Activated B cell treated with CpG ODN at 0.5 μM for 24 hours (primary cell): ENCODE measurements at regions not wholly inside any gene's neighbourhood (a gene's known extent, or its start where the extent isn't known, plus 50 kb on each side); places are given as distances from the start of the nearest gene placed in this dataset.

Experiments used
- ATAC-seq: fragments of 200-7000 bp; cut with Tn5 transposase; one replicate; pipeline ENCODE4 v1.10.0; 2021; ENCODE audit warnings: low read depth, mild to moderate bottlenecking, moderate library complexity
- CTCF ChIA-PET: fragments of 350-600 bp; sonication (Branson Sonifier 250); formaldehyde crosslinking; loops from one replicate; lab custom pipeline; 2021; ENCODE audit warnings: antibody characterized with exemption; lab: Charles Lee
- POLR2A ChIA-PET: fragments of 350-600 bp; sonication (Branson Sonifier 250); formaldehyde crosslinking; loops from one replicate; lab custom pipeline; 2021; ENCODE audit warnings: antibody characterized with exemption; lab: Charles Lee
- DNase-seq: peaks from one replicate; pipeline ENCODE4 v3.0.0; 2022
- H3K27ac Mint-ChIP-seq: one replicate; pipeline ENCODE4 v1.8.0; 2020; ENCODE audit warnings: mixed read lengths
- H3K27me3 Mint-ChIP-seq: one replicate; pipeline ENCODE4 v1.8.0; 2021; ENCODE audit warnings: mixed read lengths
- H3K36me3 Mint-ChIP-seq: one replicate; pipeline ENCODE4 v1.8.0; 2021; ENCODE audit warnings: low read depth, mixed read lengths
- H3K4me1 Mint-ChIP-seq: one replicate; pipeline ENCODE4 v1.8.0; 2021; ENCODE audit warnings: mixed read lengths
- H3K4me3 Mint-ChIP-seq: one replicate; pipeline ENCODE4 v1.8.0; 2020; ENCODE audit warnings: mild to moderate bottlenecking, mixed read lengths
- H3K9me3 Mint-ChIP-seq: one replicate; pipeline ENCODE4 v1.8.0; 2020; ENCODE audit warnings: mixed read lengths
- intact Hi-C: fragments of 100-400 bp; cut with micrococcal nuclease; formaldehyde crosslinking; loops from one replicate; pipeline ENCODE4 v1.15.1; 2024
- TF ChIP-seq, protein P1 (sequence below): fragments of 200-600 bp; IDR thresholded peaks from one replicate; pipeline ENCODE4 v1.8.0; 2022; ENCODE audit warnings: antibody characterized with exemption, mild to moderate bottlenecking

DNA sequence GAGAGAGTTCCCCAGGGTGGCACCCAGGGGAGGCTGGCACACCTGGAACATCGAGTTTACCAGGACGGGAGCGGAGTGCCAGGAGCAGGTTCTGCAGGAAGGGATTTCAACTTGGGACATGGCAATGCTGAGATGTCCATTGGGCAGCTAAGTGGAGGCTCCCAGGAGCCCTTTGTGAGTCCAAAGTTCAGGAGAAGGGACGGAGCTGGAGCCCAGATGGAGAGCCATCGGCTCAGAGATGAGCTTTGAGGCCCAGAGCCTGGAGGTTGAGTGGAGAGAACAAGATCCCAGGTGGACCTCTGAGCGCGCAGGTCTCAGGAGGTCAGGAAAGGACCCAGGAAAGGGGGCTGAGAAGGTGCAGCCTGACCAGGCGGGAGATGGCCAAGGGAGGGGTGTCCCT is 67.5 kb upstream of the AFDN start:
- intact Hi-C loops: no loop called here
- POLR2A ChIA-PET: no interaction called here
- ATAC-seq: no peak

DNA sequence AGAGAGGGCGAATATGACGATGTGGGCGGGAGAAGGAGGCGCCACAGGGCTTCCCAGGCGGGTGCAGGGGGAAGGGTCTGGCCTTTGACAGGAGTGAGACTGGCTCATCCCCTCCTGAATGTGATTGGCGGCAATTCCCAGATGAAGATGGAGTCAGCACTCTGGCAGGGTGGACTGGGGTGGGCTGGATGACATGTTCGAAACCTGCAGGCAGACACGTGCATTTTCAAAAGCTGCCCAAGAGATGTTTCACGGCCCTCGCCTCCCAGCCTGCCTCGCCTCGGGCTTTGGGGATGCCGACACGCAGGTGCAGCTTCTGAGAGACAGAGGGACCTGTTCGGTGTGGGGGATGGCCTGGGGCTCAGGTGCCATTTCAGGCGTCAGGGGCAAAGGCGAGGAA is 66.8 kb upstream of the AFDN start:
- Mint-ChIP-seq H3K27ac (no peak overlapping the region), H3K27me3 (peaks cover 1% of the 10 kb centered on the region)
- intact Hi-C loops: no loop called here

More for the DNA sequence above, 67.5 kb upstream of the AFDN start:
- TF ChIP-seq, protein P1, sequence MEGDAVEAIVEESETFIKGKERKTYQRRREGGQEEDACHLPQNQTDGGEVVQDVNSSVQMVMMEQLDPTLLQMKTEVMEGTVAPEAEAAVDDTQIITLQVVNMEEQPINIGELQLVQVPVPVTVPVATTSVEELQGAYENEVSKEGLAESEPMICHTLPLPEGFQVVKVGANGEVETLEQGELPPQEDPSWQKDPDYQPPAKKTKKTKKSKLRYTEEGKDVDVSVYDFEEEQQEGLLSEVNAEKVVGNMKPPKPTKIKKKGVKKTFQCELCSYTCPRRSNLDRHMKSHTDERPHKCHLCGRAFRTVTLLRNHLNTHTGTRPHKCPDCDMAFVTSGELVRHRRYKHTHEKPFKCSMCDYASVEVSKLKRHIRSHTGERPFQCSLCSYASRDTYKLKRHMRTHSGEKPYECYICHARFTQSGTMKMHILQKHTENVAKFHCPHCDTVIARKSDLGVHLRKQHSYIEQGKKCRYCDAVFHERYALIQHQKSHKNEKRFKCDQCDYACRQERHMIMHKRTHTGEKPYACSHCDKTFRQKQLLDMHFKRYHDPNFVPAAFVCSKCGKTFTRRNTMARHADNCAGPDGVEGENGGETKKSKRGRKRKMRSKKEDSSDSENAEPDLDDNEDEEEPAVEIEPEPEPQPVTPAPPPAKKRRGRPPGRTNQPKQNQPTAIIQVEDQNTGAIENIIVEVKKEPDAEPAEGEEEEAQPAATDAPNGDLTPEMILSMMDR: no peak
- Mint-ChIP-seq H3K36me3 (no peaks in the 10 kb centered on the region), H3K4me1 (no peaks in the 10 kb centered on the region), H3K4me3 (no peak overlapping the region), H3K9me3 (peaks cover 2% of the 10 kb centered on the region), H3K27me3 (no peaks in the 10 kb centered on the region), H3K27ac (no peak overlapping the region)
- CTCF ChIA-PET: no interaction called here
- no peak for DNase-seq

DNA sequence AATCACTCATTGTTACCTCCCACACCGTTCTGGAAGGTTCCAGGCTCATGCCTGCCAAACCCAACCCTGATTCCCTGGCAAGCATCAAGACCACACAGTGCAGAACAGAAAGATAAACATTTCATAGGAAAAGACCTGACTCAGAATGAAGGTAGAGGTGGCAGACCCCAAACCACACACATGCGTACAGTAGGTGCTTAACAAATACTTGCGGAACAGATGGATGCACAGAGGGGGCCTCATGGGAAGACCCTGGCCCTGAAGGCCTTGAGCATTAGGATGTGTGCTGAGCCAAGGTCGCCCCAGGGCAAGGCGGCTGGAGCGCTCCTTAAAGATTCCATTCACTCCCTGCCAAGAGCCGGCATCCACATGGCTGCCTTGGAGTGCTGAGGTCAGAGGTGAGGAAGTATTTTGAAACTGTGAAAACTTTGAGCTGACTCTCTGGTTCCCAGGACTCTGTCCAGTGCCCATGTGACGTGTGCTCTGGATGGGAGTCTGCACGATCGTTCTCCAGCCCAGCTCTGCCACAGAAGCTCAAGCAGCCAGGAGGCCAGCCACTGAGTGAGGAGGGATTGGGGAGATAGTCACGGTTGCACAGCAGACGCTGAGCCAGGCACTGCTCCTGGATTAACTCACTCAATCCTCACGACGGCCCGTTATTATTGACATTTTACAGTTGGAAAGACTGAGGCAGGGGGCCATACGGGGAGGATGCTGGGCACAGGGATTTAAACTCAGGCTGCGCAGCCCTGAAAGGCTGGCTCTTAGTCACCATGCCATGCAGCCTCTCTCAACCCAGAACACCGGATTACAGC is 65.5 kb upstream of the AFDN start:
- H3K4me1 Mint-ChIP-seq: no peaks in the 10 kb centered on the region
- H3K27ac Mint-ChIP-seq: no peak overlapping the region
- no peaks in the 10 kb centered on the region for H3K36me3 Mint-ChIP-seq
- H3K27me3 Mint-ChIP-seq: peaks cover 1% of the 10 kb centered on the region
- H3K4me3 Mint-ChIP-seq: no peak overlapping the region
- intact Hi-C loops: no loop called here
- H3K9me3 Mint-ChIP-seq: no peaks in the 10 kb centered on the region
- POLR2A ChIA-PET: no interaction called here
- CTCF ChIA-PET: no interaction called here
- no peak for DNase-seq
- ATAC-seq: no peak
- TF ChIP-seq, protein P1: no peak

More for the DNA sequence above, 66.8 kb upstream of the AFDN start:
- ChIA-PET CTCF (no interaction called here), POLR2A (no interaction called here)
- Mint-ChIP-seq H3K9me3 (no peaks in the 10 kb centered on the region), H3K4me3 (no peak overlapping the region), H3K36me3 (no peaks in the 10 kb centered on the region), H3K4me1 (no peaks in the 10 kb centered on the region)
- no peak for DNase-seq
- no peak for ATAC-seq
- TF ChIP-seq, protein P1: no peak

DNA sequence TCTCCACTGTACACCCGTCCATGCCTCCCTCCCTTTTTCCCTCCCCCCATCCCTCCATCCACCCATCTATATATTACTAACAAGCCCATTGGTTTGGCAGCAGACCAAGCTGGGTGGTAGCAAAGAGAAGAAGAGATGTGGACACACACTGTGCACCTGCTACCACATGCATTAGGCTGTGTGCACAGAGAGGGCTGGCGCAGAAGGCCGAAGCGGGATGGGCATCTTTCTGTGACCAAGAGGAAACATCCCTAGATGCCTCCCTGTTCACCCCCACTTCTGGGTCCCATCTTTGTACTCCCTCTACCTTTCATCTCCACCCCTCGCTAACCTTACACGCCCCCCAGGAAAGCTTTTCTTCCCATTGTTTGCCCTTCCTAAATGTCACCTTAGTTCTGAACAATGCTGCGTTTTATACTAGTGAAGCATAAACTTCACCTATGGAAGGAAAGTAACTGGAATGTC is 64.9 kb upstream of the AFDN start:
- ChIA-PET POLR2A (no interaction called here), CTCF (no interaction called here)
- no peak for ATAC-seq
- intact Hi-C loops: no loop called here
- no peak overlapping the region for H3K27ac Mint-ChIP-seq
- H3K4me1 Mint-ChIP-seq: no peaks in the 10 kb centered on the region
- TF ChIP-seq, protein P1: no peak
- DNase-seq: no peak
- H3K36me3 Mint-ChIP-seq: no peaks in the 10 kb centered on the region
- H3K9me3 Mint-ChIP-seq: no peaks in the 10 kb centered on the region
- peaks cover 1% of the 10 kb centered on the region for H3K27me3 Mint-ChIP-seq
- H3K4me3 Mint-ChIP-seq: no peak overlapping the region

DNA sequence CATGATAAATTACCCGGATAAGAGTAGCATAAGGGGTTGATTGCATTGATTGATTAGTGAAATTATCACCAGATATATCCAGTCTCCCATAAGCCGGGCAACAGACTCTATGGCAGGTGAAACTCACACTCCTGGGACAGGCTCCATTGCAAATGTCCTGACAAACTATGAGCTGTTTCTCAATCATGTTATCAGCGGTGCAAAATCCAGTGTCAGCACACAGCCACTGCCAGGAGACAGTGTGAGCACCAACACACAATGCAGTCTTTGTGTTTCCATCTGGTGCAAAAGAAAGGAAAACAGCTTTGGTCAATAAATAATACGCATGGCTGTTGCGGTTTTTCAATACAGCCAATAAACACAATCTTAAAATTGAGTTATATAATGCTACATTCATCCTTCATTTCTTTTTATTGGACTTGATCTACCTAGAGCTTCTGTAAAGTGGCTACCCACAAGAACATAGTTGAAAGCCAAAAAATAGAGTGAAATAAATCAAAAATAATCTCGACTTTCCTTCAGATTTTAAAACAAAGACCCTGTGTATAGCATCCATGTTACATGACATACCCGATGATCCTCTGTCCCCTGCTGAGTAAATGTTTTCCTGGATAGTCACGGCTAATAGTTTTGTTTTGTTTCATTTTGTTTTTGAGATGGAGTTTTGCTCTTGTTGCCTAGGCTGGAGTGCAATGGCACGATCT is 64.3 kb upstream of the AFDN start:
- no peak for ATAC-seq
- no peaks in the 10 kb centered on the region for H3K4me1 Mint-ChIP-seq
- ChIA-PET CTCF (no interaction called here), POLR2A (no interaction called here)
- DNase-seq: no peak
- TF ChIP-seq, protein P1: no peak
- H3K9me3 Mint-ChIP-seq: no peaks in the 10 kb centered on the region
- no peaks in the 10 kb centered on the region for H3K36me3 Mint-ChIP-seq
- no peak overlapping the region for H3K4me3 Mint-ChIP-seq
- H3K27ac Mint-ChIP-seq: no peak overlapping the region
- H3K27me3 Mint-ChIP-seq: peaks cover 1% of the 10 kb centered on the region
- intact Hi-C loops: no loop called here
